GM12873 (cell line): ENCODE measurements at regions not wholly inside any gene's neighbourhood (a gene's known extent, or its start where the extent isn't known, plus 50 kb on each side); places are given as distances from the start of the nearest gene placed in this dataset.

Source experiments
- CTCF ChIP-seq: IDR thresholded peaks from 2 replicates; pipeline ENCODE4 v1.5.1; 2012; ENCODE audit warnings: low read depth, mild to moderate bottlenecking, moderate library complexity, low read length, control low read depth; ENCODE audit not compliant: insufficient read depth; ENCODE audit errors: missing control alignments

GRCh38 chr11:92667486-92668152, 301.8 kb upstream of the MTNR1B start:
- TF ChIP-seq CTCF, result no peak

GRCh38 chr11:92670308-92670890, 299.1 kb upstream of the MTNR1B start:
- no peak for TF ChIP-seq CTCF

- no peak for TF ChIP-seq CTCF
Measured at GRCh38 chr11:92671081-92671480, 298.4 kb upstream of the MTNR1B start.

GRCh38 chr11:92675303-92675702, 294.1 kb upstream of the MTNR1B start:
- TF ChIP-seq CTCF, result no peak

- TF ChIP-seq CTCF, result no peak
Measured at GRCh38 chr11:92675810-92676209, 293.6 kb upstream of the MTNR1B start.

- TF ChIP-seq CTCF, result no peak
Measured at GRCh38 chr11:92678008-92678611, 291.3 kb upstream of the MTNR1B start.

GRCh38 chr11:92681586-92681985, 287.9 kb upstream of the MTNR1B start:
- TF ChIP-seq CTCF, result no peak
